Endothelial cell of umbilical vein (primary cell): ENCODE measurements at regions not wholly inside any gene's neighbourhood (a gene's known extent, or its start where the extent isn't known, plus 50 kb on each side); places are given as distances from the start of the nearest gene placed in this dataset.

Source experiments
- BruUV-seq: library from RNA; stranded (reverse); fragments of 400-500 nt; replicated peaks from 2 replicates; lab custom pipeline; 2021; lab: Mats Ljungman, UMichigan
- CTCF ChIA-PET: fragments of 300-600, 350-600 bp; sonication (Branson Sonifier 250); formaldehyde crosslinking; loops from one replicate; lab custom pipeline; 2021; ENCODE audit warnings: antibody characterized with exemption, inconsistent platforms; lab: Charles Lee
- POLR2A ChIA-PET: fragments of 300-600, 350-600 bp; sonication (Branson Sonifier 250); formaldehyde crosslinking; loops from one replicate; lab custom pipeline; 2021; ENCODE audit warnings: antibody characterized with exemption, inconsistent platforms; lab: Charles Lee
- DNase-seq: peaks from one replicate; pipeline ENCODE4 v3.0.0-alpha.2; 2011; ENCODE audit warnings: low read depth, low spot score
- FAIRE-seq: peaks from 2 replicates; lab custom pipeline; 2011; peaks lifted over from hg19 to GRCh38; lab: Jason Lieb, UNC
- H2AFZ ChIP-seq: 2 replicates; pipeline ENCODE4 v1.6.0; 2012; ENCODE audit warnings: low read depth, low read length, control low read depth, inconsistent platforms
- H3K27ac ChIP-seq: 2 replicates; pipeline ENCODE4 v1.5.1; 2011; ENCODE audit warnings: low read depth, mild to moderate bottlenecking, control low read depth, low read length, moderate library complexity; ENCODE audit not compliant: insufficient read depth
- H3K27me3 ChIP-seq, 2 experiments: 2 replicates each; pipeline versions ENCODE4 v1.6.0 to v1.6.1; 2011; ENCODE audit warnings: low read length in 2 of 2, mixed read lengths in 1 of 2; ENCODE audit not compliant: control insufficient read depth in 2 of 2, insufficient read depth in 2 of 2
- H3K36me3 ChIP-seq, 2 experiments: 2 replicates in 1 of 2; 3 replicates in 1 of 2; pipeline ENCODE4 v1.5.1; 2011; ENCODE audit warnings: low read length in 2 of 2, mild to moderate bottlenecking in 1 of 2, moderate library complexity in 1 of 2; ENCODE audit not compliant: control insufficient read depth in 2 of 2, insufficient read depth in 2 of 2; ENCODE audit errors: extremely low read depth in 1 of 2
- H3K4me1 ChIP-seq: 3 replicates; pipeline ENCODE4 v1.5.1; 2011; ENCODE audit warnings: mild to moderate bottlenecking, low read length; ENCODE audit not compliant: control insufficient read depth, insufficient read depth; ENCODE audit errors: extremely low read depth
- H3K4me2 ChIP-seq: 2 replicates; pipeline ENCODE4 v1.6.1; 2011; ENCODE audit warnings: low read length, control low read depth, mixed read lengths; ENCODE audit not compliant: insufficient read depth
- H3K4me3 ChIP-seq, 3 experiments: fragments of 200-600 bp in 1 of 3; sonication (generic), shearing (Covaris generic) in 1 of 3; replicated peaks in 1 of 3; 2 replicates each; pipeline ENCODE4 v1.5.1; 2011 to 2016; ENCODE audit warnings: control low read depth in 3 of 3, low read length in 3 of 3, mild to moderate bottlenecking in 2 of 3, inconsistent platforms in 1 of 3, low read depth in 1 of 3, moderate library complexity in 1 of 3; ENCODE audit not compliant: insufficient read depth in 1 of 3
- H3K79me2 ChIP-seq: 2 replicates; pipeline ENCODE4 v1.6.0; 2012; ENCODE audit warnings: low read length, inconsistent platforms; ENCODE audit not compliant: control insufficient read depth, insufficient read depth
- H3K9ac ChIP-seq: replicated peaks from 2 replicates; pipeline ENCODE3; 2011; ENCODE audit warnings: low read length, control low read depth; ENCODE audit not compliant: insufficient read depth; ENCODE audit errors: extremely low read depth
- H3K9me1 ChIP-seq: replicated peaks from 3 replicates; pipeline ENCODE4 v1.6.0; 2011; ENCODE audit warnings: mild to moderate bottlenecking, low read length; ENCODE audit not compliant: control insufficient read depth, insufficient read depth; ENCODE audit errors: extremely low read depth
- H3K9me3 ChIP-seq: replicated peaks from 2 replicates; pipeline ENCODE4 v1.5.1; 2012; ENCODE audit warnings: low read length, inconsistent platforms; ENCODE audit not compliant: control insufficient read depth, insufficient read depth
- H4K20me1 ChIP-seq: replicated peaks from 2 replicates; pipeline ENCODE3; 2011; ENCODE audit warnings: mild to moderate bottlenecking, low read length; ENCODE audit not compliant: control insufficient read depth, insufficient read depth; ENCODE audit errors: extremely low read depth
- EZH2 ChIP-seq: IDR thresholded peaks from 2 replicates; pipeline ENCODE4 v1.6.1; 2012; ENCODE audit warnings: borderline replicate concordance, low read depth, mild to moderate bottlenecking, moderate library complexity, low read length, inconsistent platforms; ENCODE audit not compliant: severe bottlenecking
- FOS ChIP-seq: IDR thresholded peaks from 2 replicates; pipeline ENCODE4 v1.6.1; 2011; ENCODE audit warnings: mild to moderate bottlenecking, low read length, moderate library complexity, borderline replicate concordance; ENCODE audit not compliant: insufficient read depth
- GATA2 ChIP-seq: IDR thresholded peaks from 2 replicates; pipeline ENCODE4 v1.7.0; 2011; ENCODE audit warnings: low read depth, mild to moderate bottlenecking, moderate library complexity, mixed read lengths, low read length; ENCODE audit not compliant: insufficient read length, insufficient read depth
- JUN ChIP-seq: IDR thresholded peaks from 2 replicates; pipeline ENCODE4 v1.6.1; 2011; ENCODE audit warnings: borderline replicate concordance, low read depth; ENCODE audit not compliant: insufficient read length, insufficient read depth
- POLR2A ChIP-seq: IDR thresholded peaks from 2 replicates; pipeline ENCODE4 v1.6.1; 2012; ENCODE audit warnings: low read depth, mild to moderate bottlenecking, control low read depth, low read length
- POLR2AphosphoS5 ChIP-seq: IDR thresholded peaks from 2 replicates; pipeline ENCODE4 v1.6.1; 2012; ENCODE audit warnings: low read depth, mild to moderate bottlenecking, control low read depth, low read length, moderate library complexity; ENCODE audit not compliant: insufficient read depth
- dilution Hi-C: fragments of 300-500 bp; cut with MboI; formaldehyde crosslinking; loops from one replicate; pipeline ENCODE4 v1.15.0; 2019; ENCODE audit warnings: low sequenced_read_pairs; ENCODE audit not compliant: extremely low pct_ligation_motif_present
- intact Hi-C: fragments of 100-400 bp; cut with micrococcal nuclease; formaldehyde crosslinking; loops from one replicate; pipeline ENCODE4 v1.10.0; 2022
- TF ChIP-seq, protein P1 (sequence below): IDR thresholded peaks from 2 replicates; pipeline ENCODE4 v1.6.1; 2011; ENCODE audit not compliant: insufficient read depth, insufficient read length
- TF ChIP-seq, protein P2 (sequence below), 2 donors: IDR thresholded peaks; 1 replicate in 1 of 2; 2 replicates in 1 of 2; pipeline ENCODE4 v1.5.1; 2011; ENCODE audit warnings: low read length in 2 of 2, mild to moderate bottlenecking in 2 of 2, moderate library complexity in 2 of 2, control low read depth in 1 of 2, inconsistent platforms in 1 of 2, low read depth in 1 of 2; ENCODE audit not compliant: insufficient read depth in 1 of 2; ENCODE audit errors: extremely low read depth in 1 of 2

- Histone ChIP-seq H3K79me2 (no peaks in the 10 kb centered on the region), H3K27me3 (peaks cover 9 to 10% of the 10 kb centered on the region in 2 experiments), H3K4me1 (no peaks in the 10 kb centered on the region), H2AFZ (no peak overlapping the region), H3K27ac (no peak overlapping the region), H3K36me3 (no peaks in the 10 kb centered on the region), H3K4me2 (no peak overlapping the region), H3K4me3 (no peak overlapping the region), H3K9me1 (no peaks in the 10 kb centered on the region), H3K9ac (no peak overlapping the region), H3K9me3 (no peaks in the 10 kb centered on the region), H4K20me1 (no peaks in the 10 kb centered on the region)
- BruUV-seq: no TSS peak
- dilution Hi-C loops: no loop called here
- DNase-seq: no peak
- ChIA-PET POLR2A (interaction anchor here (0.7 kb wide), 1 partner anchor 1106 kb away, joined by 3 read pairs; no protein-coding TSS in a partner anchor), CTCF (no interaction called here)
- FAIRE-seq: no peak
- TF ChIP-seq FOS: no peak
- TF ChIP-seq, protein P1, sequence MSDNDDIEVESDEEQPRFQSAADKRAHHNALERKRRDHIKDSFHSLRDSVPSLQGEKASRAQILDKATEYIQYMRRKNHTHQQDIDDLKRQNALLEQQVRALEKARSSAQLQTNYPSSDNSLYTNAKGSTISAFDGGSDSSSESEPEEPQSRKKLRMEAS: no peak
- no peak for TF ChIP-seq POLR2AphosphoS5
- TF ChIP-seq EZH2: no peak
- intact Hi-C loops: no loop called here
These were observed 144.4 kb upstream of the MAP3K1 start for GRCh38 chr5:56670916-56671315.

DNA sequence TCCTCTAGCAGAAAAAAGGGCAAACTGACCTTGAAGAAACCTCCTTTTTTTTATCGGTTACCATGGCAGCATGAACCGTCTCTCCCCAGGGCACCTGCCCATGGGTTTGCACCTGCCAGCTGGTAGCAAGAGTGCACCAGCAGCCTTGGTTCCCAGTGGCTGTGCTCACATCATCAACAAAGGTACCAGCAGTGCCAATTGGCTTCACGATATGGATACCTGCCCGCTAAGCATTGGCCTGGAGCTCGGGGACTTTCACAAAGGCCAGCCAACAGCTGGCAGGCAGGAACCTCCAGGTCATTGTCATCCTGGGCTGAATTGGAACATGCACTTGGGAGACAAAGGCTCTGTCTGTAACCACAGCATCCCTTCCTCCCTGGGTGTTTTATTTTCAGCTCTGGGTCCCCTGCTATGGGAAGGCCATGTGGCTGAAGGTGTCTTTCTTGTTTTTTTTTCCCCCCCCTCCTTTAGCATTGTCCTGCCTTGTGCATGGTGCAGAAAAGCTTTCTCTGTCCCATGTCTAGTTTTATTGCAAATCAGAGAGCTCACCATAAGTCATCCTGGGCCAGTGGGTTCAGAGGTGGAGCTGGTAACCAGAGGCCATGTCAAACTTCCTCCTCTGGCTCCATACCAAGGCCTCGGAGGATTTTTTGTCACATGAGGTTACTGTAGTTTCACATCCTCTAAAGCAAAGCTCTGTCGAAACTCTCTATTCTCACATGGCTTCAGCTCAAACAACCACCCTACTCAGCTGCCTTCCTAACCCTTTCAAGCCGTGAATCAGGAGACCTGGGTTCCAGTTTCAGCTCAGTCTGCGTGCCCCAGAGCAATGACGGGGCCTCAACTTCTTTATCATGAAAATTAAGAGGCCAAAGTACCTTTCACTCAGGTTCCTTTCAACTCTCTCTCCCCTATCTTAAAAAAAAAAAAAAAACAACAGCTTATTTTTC lies 145.5 kb upstream of the MAP3K1 start:
- TF ChIP-seq GATA2 (no peak), JUN (no peak), EZH2 (no peak), FOS (no peak), POLR2A (no peak), POLR2AphosphoS5 (no peak)
- TF ChIP-seq, protein P1: no peak
- TF ChIP-seq, protein P2, sequence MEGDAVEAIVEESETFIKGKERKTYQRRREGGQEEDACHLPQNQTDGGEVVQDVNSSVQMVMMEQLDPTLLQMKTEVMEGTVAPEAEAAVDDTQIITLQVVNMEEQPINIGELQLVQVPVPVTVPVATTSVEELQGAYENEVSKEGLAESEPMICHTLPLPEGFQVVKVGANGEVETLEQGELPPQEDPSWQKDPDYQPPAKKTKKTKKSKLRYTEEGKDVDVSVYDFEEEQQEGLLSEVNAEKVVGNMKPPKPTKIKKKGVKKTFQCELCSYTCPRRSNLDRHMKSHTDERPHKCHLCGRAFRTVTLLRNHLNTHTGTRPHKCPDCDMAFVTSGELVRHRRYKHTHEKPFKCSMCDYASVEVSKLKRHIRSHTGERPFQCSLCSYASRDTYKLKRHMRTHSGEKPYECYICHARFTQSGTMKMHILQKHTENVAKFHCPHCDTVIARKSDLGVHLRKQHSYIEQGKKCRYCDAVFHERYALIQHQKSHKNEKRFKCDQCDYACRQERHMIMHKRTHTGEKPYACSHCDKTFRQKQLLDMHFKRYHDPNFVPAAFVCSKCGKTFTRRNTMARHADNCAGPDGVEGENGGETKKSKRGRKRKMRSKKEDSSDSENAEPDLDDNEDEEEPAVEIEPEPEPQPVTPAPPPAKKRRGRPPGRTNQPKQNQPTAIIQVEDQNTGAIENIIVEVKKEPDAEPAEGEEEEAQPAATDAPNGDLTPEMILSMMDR (IDR thresholded peaks at IDR 0.05; ENCODE audit: extremely low read depth in 1 of 2, insufficient read depth in 1 of 2, low read depth in 1 of 2, low read length in 2 of 2): no peak
- H3K4me2 ChIP-seq: no peak overlapping the region
- no TSS peak for BruUV-seq

More for the DNA sequence above, 145.5 kb upstream of the MAP3K1 start:
- no peaks in the 10 kb centered on the region for H3K79me2 ChIP-seq
- no peaks in the 10 kb centered on the region for H4K20me1 ChIP-seq
- CTCF ChIA-PET: interaction anchor here (0.6 kb wide), 1 partner anchor 171 kb away, joined by 3 read pairs; no protein-coding TSS in a partner anchor
- DNase-seq: no peak
- no peaks in the 10 kb centered on the region for H3K36me3 ChIP-seq
- H3K9me3 ChIP-seq: no peaks in the 10 kb centered on the region
- no peak overlapping the region for H3K4me3 ChIP-seq
- FAIRE-seq: no peak
- dilution Hi-C loops: no loop called here
- intact Hi-C loops: no loop called here
- no peak overlapping the region for H2AFZ ChIP-seq
- no peaks in the 10 kb centered on the region for H3K9me1 ChIP-seq
- POLR2A ChIA-PET: interaction anchor here (0.7 kb wide), 2 partner anchors 800 to 1105 kb away, joined by 3 to 4 read pairs; no protein-coding TSS in a partner anchor
- H3K4me1 ChIP-seq: no peaks in the 10 kb centered on the region
- no peak overlapping the region for H3K27ac ChIP-seq
- no peak overlapping the region for H3K9ac ChIP-seq
- peaks cover 9 to 10% of the 10 kb centered on the region in 2 experiments for H3K27me3 ChIP-seq
